A549 (cell line): ENCODE measurements at regions not wholly inside any gene's neighbourhood (a gene's known extent, or its start where the extent isn't known, plus 50 kb on each side); places are given as distances from the start of the nearest gene placed in this dataset.

Experiments used
- BHLHE40 ChIP-seq: IDR thresholded peaks from 2 replicates; pipeline ENCODE4 v1.6.1; 2012; ENCODE audit warnings: low read depth, low read length, inconsistent platforms
- CHD4 ChIP-seq: fragments of 200-600 bp; sonication (generic); IDR thresholded peaks from 2 replicates; pipeline ENCODE4 v1.6.1; 2016; ENCODE audit warnings: antibody characterized with exemption, mild to moderate bottlenecking, borderline replicate concordance
- EP300 ChIP-seq, 2 experiments: fragments of >200 bp; sonication (Bioruptor Twin); formaldehyde crosslinking; IDR thresholded peaks; 2 replicates in 1 of 2; 3 replicates in 1 of 2; pipeline ENCODE4 v1.6.1; 2016 to 2017
- HOXA7 ChIP-seq: fragments of 250-450 bp; sonication (Bioruptor Pico); IDR thresholded peaks from 2 replicates; pipeline ENCODE4 v1.5.0; 2020; ENCODE audit warnings: mild to moderate bottlenecking, moderate library complexity
- MAZ ChIP-seq: fragments of 150-350 bp; IDR thresholded peaks from 2 replicates; pipeline ENCODE4 v1.6.1; 2014; ENCODE audit warnings: antibody characterized with exemption, low read depth, low read length, borderline replicate concordance
- POLR2A ChIP-seq: IDR thresholded peaks from 2 replicates; pipeline ENCODE4 v1.6.1; 2012; ENCODE audit warnings: mild to moderate bottlenecking, low read length
- RARB ChIP-seq: fragments of 250-450 bp; sonication (Bioruptor Pico); IDR thresholded peaks from 2 replicates; pipeline ENCODE4 v1.8.0; 2021; ENCODE audit warnings: mild to moderate bottlenecking, moderate library complexity
- RFX5 ChIP-seq: fragments of 450-650 bp; IDR thresholded peaks from 2 replicates; pipeline ENCODE4 v1.7.1; 2014; ENCODE audit warnings: antibody characterized with exemption, mild to moderate bottlenecking, moderate library complexity
- ZFP36 ChIP-seq: fragments of 450-650 bp; IDR thresholded peaks from 2 replicates; pipeline ENCODE4 v1.6.1; 2014; ENCODE audit warnings: borderline replicate concordance; ENCODE audit not compliant: partially characterized antibody
- TF ChIP-seq, protein P1 (sequence below): fragments of >200 bp; sonication (Bioruptor Twin); formaldehyde crosslinking; IDR thresholded peaks from 3 replicates; pipeline ENCODE4 v1.5.1; 2016
- TF ChIP-seq, protein P2 (sequence below): fragments of 150-350 bp; IDR thresholded peaks from 2 replicates; pipeline ENCODE4 v1.6.1; 2014; ENCODE audit warnings: low read depth, mild to moderate bottlenecking, low read length

DNA sequence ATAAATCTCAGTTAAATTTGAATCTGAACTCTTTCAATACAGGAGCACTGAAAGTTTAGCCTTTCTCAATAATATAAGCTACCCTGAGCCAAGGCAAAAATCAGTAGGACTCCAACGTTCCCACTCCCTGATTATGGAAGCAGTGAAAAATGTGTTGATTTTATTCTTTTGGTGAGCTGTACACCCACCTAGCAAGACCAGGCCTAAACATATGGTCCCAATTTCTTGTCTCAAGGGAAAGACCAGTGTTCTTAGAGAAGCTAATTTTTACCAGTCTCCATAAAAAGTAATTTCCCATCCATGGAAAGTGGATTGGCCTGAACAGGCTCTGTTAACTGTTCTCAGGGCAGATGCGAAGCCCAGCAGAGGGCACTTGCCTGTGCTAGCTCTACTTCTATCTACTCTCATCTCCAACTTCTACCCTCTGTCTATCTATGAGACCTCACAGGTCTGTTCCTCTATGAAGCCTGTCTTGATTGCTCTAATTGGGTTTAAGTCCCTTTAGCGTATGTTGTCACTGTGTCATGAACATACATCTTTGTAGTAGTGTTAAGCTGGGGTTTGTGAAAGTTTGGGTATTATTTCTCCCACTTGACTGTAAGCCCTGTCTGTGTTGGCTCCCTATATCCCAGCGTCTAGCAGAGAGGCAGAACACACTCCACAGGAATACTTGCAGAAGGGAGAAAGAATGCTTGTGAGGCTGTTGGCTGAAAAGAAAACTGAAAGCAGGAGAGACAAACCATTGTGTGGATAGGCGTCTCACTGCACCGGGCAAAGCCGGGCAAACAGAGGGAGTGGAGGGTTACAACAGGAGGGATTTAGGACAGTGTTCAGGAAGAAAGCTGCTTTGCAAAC, 167.1 kb upstream of the MAF start:
- TF ChIP-seq BHLHE40 (no peak), POLR2A (no peak), MAZ (no peak), ZFP36 (no peak), HOXA7 (CRISPR knock-in tag) (no peak), RARB (CRISPR knock-in tag) (no peak), CHD4 (no peak), EP300 (IDR thresholded peaks at IDR 0.05) (no peak), RFX5 (no peak)
- TF ChIP-seq, protein P1, sequence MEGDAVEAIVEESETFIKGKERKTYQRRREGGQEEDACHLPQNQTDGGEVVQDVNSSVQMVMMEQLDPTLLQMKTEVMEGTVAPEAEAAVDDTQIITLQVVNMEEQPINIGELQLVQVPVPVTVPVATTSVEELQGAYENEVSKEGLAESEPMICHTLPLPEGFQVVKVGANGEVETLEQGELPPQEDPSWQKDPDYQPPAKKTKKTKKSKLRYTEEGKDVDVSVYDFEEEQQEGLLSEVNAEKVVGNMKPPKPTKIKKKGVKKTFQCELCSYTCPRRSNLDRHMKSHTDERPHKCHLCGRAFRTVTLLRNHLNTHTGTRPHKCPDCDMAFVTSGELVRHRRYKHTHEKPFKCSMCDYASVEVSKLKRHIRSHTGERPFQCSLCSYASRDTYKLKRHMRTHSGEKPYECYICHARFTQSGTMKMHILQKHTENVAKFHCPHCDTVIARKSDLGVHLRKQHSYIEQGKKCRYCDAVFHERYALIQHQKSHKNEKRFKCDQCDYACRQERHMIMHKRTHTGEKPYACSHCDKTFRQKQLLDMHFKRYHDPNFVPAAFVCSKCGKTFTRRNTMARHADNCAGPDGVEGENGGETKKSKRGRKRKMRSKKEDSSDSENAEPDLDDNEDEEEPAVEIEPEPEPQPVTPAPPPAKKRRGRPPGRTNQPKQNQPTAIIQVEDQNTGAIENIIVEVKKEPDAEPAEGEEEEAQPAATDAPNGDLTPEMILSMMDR: peak; percentile 25; the same call in 1 of the 3 replicates
- TF ChIP-seq, protein P2, sequence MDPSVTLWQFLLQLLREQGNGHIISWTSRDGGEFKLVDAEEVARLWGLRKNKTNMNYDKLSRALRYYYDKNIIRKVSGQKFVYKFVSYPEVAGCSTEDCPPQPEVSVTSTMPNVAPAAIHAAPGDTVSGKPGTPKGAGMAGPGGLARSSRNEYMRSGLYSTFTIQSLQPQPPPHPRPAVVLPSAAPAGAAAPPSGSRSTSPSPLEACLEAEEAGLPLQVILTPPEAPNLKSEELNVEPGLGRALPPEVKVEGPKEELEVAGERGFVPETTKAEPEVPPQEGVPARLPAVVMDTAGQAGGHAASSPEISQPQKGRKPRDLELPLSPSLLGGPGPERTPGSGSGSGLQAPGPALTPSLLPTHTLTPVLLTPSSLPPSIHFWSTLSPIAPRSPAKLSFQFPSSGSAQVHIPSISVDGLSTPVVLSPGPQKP: no peak
